ENCODE measurements at regions not wholly inside any gene's neighbourhood (a gene's known extent, or its start where the extent isn't known, plus 50 kb on each side); places are given as distances from the start of the nearest gene placed in this dataset.

DNA sequence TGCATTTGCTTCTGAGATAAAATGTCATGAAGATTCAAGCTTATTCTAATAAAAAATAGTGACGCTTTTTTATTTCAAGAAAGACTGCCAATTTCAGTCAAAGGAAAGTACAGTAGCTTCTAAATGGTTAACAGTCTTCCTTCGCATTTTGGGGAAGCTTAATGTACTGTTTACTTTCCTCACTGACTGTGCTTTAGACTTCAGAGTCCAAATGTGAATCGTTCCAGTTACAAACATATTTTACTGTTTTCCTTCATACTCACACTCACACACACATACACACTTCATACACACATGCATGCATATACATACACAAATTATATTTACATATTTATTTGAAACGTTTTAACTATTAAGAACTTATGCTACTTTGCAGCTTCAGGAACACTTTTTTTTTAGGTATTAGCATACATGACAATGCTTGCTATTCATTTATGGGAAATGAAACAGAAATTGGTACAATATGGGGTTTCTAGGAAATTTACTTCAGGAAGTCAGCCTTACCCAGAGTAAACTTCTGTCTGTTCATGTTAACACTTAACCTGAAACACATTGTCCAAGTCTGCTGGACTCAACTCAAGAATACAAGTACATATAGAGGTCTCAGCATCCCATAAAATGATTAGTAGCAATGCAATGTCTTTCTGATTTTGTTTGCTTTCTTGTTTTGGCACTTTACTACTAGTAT, 145.4 kb downstream of the RPS12 start:
- H3K27me3 ChIP-seq = no peaks in the 10 kb centered on the region
- DNase-seq = no peak
- no peaks in the 10 kb centered on the region for H3K4me1 ChIP-seq
- intact Hi-C loops (cut with DNase I) = no loop called here
- no peak overlapping the region for H3K27ac ChIP-seq
- TF ChIP-seq, protein P1, sequence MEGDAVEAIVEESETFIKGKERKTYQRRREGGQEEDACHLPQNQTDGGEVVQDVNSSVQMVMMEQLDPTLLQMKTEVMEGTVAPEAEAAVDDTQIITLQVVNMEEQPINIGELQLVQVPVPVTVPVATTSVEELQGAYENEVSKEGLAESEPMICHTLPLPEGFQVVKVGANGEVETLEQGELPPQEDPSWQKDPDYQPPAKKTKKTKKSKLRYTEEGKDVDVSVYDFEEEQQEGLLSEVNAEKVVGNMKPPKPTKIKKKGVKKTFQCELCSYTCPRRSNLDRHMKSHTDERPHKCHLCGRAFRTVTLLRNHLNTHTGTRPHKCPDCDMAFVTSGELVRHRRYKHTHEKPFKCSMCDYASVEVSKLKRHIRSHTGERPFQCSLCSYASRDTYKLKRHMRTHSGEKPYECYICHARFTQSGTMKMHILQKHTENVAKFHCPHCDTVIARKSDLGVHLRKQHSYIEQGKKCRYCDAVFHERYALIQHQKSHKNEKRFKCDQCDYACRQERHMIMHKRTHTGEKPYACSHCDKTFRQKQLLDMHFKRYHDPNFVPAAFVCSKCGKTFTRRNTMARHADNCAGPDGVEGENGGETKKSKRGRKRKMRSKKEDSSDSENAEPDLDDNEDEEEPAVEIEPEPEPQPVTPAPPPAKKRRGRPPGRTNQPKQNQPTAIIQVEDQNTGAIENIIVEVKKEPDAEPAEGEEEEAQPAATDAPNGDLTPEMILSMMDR (IDR thresholded peaks at IDR 0.05) = no peak
- no peak for TF ChIP-seq POLR2A (IDR thresholded peaks at IDR 0.05)
- WGBS, 2 donors = 20 to 23% methylated on average over 4 of the region's 4 CpGs
- no peak overlapping the region for H3K4me3 ChIP-seq
- no peaks in the 10 kb centered on the region for H3K36me3 ChIP-seq
- no peaks in the 10 kb centered on the region for H3K9me3 ChIP-seq

DNA sequence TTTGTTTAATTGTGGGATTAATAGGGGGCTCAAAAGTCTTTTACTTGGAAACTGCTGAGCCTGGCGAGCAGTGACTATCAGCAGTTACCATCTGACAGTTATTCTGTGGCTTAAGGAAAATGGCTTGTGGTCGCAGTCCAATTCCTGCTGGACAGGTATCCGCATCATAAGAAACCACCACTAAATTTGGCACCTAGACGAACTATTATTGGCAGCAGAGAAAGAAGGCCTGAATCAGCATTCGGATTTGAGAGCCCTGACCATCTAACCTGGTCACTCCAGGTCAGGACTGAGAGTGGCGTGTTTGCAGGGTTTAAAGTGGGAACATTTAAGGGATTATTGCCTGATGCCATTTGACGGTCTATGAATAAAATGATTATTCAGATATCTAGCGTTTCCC, 146.4 kb downstream of the RPS12 start:
- H3K27me3 ChIP-seq = no peaks in the 10 kb centered on the region
- H3K4me3 ChIP-seq = no peak overlapping the region
- no peaks in the 10 kb centered on the region for H3K4me1 ChIP-seq
- no peak for TF ChIP-seq POLR2A (IDR thresholded peaks at IDR 0.05)
- TF ChIP-seq, protein P1 (IDR thresholded peaks at IDR 0.05) = no peak
- no peaks in the 10 kb centered on the region for H3K9me3 ChIP-seq
- no peak for DNase-seq
- 54 to 69% methylated on average over 8 of the region's 8 CpGs for WGBS, 2 donors
- H3K27ac ChIP-seq = no peak overlapping the region
- intact Hi-C loops (cut with DNase I) = no loop called here
- H3K36me3 ChIP-seq = no peaks in the 10 kb centered on the region

DNA sequence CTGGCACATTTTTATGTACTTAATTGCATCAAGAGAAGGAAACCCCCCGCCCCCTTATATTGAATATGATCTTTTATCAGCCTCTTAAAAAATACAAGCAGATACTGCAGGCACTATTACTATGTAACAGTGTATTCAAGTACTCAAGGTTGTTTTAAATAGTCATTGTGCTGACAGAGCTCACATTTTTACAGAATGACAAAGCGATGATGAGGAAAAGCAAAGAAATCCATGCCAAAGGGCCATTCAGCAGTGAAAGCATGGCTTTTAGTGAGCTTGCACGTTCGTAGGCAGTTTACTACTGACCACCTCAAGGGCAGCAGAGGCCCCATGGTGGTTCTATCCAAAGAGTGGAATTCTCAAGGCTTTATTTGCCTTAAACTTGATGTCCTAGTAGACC, 146.8 kb downstream of the RPS12 start:
- Histone ChIP-seq H3K4me1 (no peaks in the 10 kb centered on the region), H3K36me3 (no peaks in the 10 kb centered on the region), H3K9me3 (no peaks in the 10 kb centered on the region), H3K4me3 (no peak overlapping the region), H3K27ac (no peak overlapping the region), H3K27me3 (no peaks in the 10 kb centered on the region)
- WGBS, 2 donors = 59 to 77% methylated on average over 4 of the region's 4 CpGs
- TF ChIP-seq POLR2A (IDR thresholded peaks at IDR 0.05) = no peak
- TF ChIP-seq, protein P1 (IDR thresholded peaks at IDR 0.05) = no peak
- DNase-seq = no peak
- intact Hi-C loops (cut with DNase I) = no loop called here

DNA sequence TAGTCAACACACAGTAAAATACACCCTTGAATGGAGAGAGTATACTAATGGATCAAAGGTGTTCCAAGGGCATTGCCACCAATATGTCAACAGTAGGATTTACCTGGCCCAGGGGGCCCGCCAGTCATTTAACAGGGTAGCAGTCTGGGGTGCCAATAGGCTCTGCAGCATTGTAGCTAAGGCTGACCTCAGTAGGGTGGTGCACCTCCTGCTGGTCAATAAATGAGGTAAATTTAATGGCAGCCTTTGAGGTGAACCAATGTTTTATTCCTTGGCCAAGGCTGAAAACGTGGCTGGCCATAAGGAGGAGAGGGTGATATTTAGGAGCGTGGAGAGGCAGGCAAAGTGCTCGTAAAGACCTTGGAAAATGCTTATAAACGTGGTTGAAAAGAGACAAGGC, 147.2 kb downstream of the RPS12 start:
- no peak overlapping the region for H3K27ac ChIP-seq
- no peak overlapping the region for H3K4me3 ChIP-seq
- no peak for TF ChIP-seq POLR2A (IDR thresholded peaks at IDR 0.05)
- TF ChIP-seq, protein P1 (IDR thresholded peaks at IDR 0.05) = peak in 1 of 6 experiments; percentile 30
- 60 to 68% methylated on average over 4 to 5 of the region's 5 CpGs for WGBS, 2 donors
- no peaks in the 10 kb centered on the region for H3K36me3 ChIP-seq
- no peaks in the 10 kb centered on the region for H3K4me1 ChIP-seq
- no peaks in the 10 kb centered on the region for H3K9me3 ChIP-seq
- no peaks in the 10 kb centered on the region for H3K27me3 ChIP-seq
- no peak for DNase-seq
- intact Hi-C loops (cut with DNase I) = no loop called here

DNA sequence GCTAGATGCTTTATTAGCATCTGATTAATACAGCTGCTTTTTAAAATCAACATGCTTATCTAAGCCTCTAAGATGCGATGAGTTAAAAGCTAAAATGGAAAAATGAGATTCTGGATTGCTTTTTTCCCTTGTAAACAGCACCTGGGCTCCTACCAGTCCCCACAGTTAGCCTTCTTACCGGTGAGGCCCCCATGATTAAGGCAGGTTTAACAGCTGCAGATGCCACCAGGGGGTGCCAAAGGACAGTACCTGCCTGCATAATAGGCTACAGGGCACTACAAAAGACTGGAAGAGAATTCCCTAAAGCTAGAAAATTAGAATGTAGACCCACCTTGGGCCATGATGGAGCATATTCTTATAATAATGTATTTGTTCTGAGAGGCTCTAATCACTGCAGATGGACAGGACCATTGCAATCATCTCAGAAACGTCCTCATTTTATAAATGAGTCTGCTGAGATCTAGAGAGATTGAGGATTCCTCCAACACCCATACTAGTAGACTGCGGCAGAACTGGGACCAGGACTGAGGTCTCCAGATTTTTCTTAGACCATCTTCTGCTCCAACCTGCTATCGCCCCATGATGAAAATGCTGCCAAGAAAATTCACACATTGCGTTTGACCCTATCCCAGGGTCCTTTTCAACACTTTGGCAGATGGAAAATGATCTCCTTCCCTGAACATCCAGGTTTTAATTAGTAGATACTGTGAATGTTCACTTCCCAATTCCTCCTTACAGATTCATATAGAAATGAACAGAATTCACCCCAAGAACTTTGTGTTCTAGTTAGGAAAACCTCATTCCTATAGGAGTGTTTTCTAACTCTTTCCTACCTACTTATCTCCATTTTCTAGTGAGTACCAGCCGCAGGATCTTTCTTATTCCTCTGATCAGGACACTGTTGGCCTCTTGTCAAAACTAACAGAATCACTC, 148.8 kb downstream of the RPS12 start:
- no peaks in the 10 kb centered on the region for H3K27me3 ChIP-seq
- no peak for DNase-seq
- WGBS, 2 donors = 63 to 67% methylated on average over 7 of the region's 7 CpGs
- no peak for TF ChIP-seq POLR2A (IDR thresholded peaks at IDR 0.05)
- TF ChIP-seq, protein P1 (IDR thresholded peaks at IDR 0.05) = peak in 5 of 6 experiments; percentile 26 to 68 (median 45)
- intact Hi-C loops (cut with DNase I) = no loop called here
- no peaks in the 10 kb centered on the region for H3K9me3 ChIP-seq
- H3K36me3 ChIP-seq = no peaks in the 10 kb centered on the region
- no peak overlapping the region for H3K4me3 ChIP-seq
- no peaks in the 10 kb centered on the region for H3K4me1 ChIP-seq
- no peak overlapping the region for H3K27ac ChIP-seq
